ENCODE measurements at regions not wholly inside any gene's neighbourhood (a gene's known extent, or its start where the extent isn't known, plus 50 kb on each side); places are given as distances from the start of the nearest gene placed in this dataset.

DNA sequence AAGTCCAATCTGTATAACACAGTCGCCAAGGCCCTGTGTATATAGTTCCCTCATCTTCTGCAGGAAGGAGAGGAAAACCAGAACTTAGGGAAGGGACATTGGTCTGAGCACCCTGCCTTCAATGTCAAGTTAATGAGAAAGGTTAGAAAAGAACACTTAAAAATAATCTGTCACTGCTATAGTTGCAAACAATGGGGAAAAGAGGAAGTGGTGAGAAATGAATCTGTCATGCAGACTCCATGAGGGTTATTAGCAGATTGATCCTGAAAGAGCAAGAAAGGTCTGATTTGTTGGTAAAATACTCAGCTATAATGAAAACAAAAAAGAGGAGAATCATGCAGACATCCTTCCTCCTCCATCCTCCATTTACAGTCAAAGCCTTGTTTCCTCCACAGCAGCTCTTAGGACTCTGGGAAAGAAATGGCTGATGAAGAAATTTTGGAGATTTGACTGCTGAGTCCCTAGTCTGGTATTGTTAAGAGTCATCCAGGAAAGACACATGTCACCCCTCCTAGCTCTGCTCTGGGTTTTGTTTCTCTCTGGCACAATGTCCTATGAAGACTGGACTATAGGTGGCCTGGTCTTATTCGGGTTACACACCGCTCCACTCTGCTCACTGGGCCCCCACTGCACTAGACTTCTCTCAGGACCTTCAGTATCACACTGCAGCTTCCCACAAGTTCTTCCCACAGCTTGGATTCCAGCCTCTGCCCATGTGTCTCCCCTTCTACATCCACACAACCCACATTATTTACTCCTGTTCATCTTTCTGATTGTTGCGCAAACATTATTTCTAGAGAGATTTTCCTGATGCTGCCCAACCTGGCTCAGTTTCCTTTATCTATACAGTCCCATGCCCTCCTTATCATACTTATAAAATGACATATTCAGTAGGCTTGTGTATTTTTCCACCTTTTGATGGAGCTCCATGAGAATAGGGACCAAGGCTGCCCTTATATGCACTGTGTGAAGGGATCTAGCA is 56.5 kb upstream of the XYLT1 start:
- TF ChIP-seq, protein P1, sequence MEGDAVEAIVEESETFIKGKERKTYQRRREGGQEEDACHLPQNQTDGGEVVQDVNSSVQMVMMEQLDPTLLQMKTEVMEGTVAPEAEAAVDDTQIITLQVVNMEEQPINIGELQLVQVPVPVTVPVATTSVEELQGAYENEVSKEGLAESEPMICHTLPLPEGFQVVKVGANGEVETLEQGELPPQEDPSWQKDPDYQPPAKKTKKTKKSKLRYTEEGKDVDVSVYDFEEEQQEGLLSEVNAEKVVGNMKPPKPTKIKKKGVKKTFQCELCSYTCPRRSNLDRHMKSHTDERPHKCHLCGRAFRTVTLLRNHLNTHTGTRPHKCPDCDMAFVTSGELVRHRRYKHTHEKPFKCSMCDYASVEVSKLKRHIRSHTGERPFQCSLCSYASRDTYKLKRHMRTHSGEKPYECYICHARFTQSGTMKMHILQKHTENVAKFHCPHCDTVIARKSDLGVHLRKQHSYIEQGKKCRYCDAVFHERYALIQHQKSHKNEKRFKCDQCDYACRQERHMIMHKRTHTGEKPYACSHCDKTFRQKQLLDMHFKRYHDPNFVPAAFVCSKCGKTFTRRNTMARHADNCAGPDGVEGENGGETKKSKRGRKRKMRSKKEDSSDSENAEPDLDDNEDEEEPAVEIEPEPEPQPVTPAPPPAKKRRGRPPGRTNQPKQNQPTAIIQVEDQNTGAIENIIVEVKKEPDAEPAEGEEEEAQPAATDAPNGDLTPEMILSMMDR (IDR thresholded peaks at IDR 0.05; ENCODE audit: low read depth, low read length, poor library complexity, severe bottlenecking): no peak
- TF ChIP-seq EZH2phosphoT487 (IDR thresholded peaks at IDR 0.05; ENCODE audit: borderline replicate concordance, low read length): no peak
